ENCODE measurements at regions not wholly inside any gene's neighbourhood (a gene's known extent, or its start where the extent isn't known, plus 50 kb on each side); places are given as distances from the start of the nearest gene placed in this dataset.

GRCh38 chr20:56945901-56946300, 316.8 kb downstream of the TFAP2C start:
- no peak for DNase-seq (ENCODE audit: low spot score)
- no peak overlapping the region for H3K4me3 ChIP-seq (ENCODE audit: low read depth, low read length, poor library complexity, severe bottlenecking)
- no peak for TF ChIP-seq CTCF (conservative IDR thresholded peaks at IDR 0.05; ENCODE audit: low read depth, low read length)
- no peak for TF ChIP-seq EZH2 (IDR thresholded peaks at IDR 0.05; ENCODE audit: borderline replicate concordance, low read depth, low read length, poor library complexity, severe bottlenecking)
- peaks cover 72% of the 10 kb centered on the region for H3K27me3 ChIP-seq (replicated peaks; ENCODE audit: insufficient read depth, low read depth, low read length, poor library complexity)
- BruUV-seq (replicated peaks) = no TSS peak
- no peaks in the 10 kb centered on the region for H3K36me3 ChIP-seq (ENCODE audit: insufficient read depth, low read length, poor library complexity, severe bottlenecking)
- H3K4me1 ChIP-seq (ENCODE audit: insufficient read depth, low read length, poor library complexity, severe bottlenecking) = no peaks in the 10 kb centered on the region
- ChIA-PET POLR2A (ENCODE audit: low non-redundant PET) (no interaction called here), CTCF (no interaction called here)
- H3K27ac ChIP-seq (ENCODE audit: low read depth, low read length, poor library complexity, severe bottlenecking) = no peak overlapping the region
- intact Hi-C loops (cut with micrococcal nuclease; ENCODE audit: unreplicated experiment) = no loop called here
- no peaks in the 10 kb centered on the region for H3K9me3 ChIP-seq (ENCODE audit: low read depth, low read length, poor library complexity, severe bottlenecking)

DNA sequence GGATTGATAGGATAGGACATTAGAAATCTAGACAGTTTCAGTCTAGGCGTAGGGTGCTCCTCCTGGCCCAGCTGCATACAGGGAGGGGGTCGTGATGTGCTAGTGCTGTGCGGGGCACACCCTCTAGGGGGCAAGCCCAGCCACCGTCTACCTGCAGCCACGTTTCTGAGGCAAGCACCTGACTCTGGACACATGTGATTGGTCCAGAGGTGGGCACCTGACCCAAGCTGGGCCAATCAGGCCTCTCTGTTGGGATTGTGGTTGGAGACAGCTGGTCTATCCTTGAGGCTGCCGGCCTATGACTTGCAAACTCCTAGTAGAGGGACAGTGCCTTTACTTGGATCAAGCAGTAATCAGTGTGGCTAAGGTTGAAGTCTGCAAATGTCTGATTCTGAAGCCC, 317.1 kb downstream of the BMP7 start:
- H3K36me3 ChIP-seq (ENCODE audit: insufficient read depth, low read length, poor library complexity, severe bottlenecking) = no peaks in the 10 kb centered on the region
- no peak for TF ChIP-seq CTCF (conservative IDR thresholded peaks at IDR 0.05; ENCODE audit: low read depth, low read length)
- no peak for TF ChIP-seq EZH2 (IDR thresholded peaks at IDR 0.05; ENCODE audit: borderline replicate concordance, low read depth, low read length, poor library complexity, severe bottlenecking)
- CTCF ChIA-PET = no interaction called here
- DNase-seq (ENCODE audit: low spot score) = no peak
- H3K4me1 ChIP-seq (ENCODE audit: insufficient read depth, low read length, poor library complexity, severe bottlenecking) = no peaks in the 10 kb centered on the region
- no peak overlapping the region for H3K4me3 ChIP-seq (ENCODE audit: low read depth, low read length, poor library complexity, severe bottlenecking)
- no peak overlapping the region for H3K27ac ChIP-seq (ENCODE audit: low read depth, low read length, poor library complexity, severe bottlenecking)
- BruUV-seq (replicated peaks) = no TSS peak
- intact Hi-C loops (cut with micrococcal nuclease; ENCODE audit: unreplicated experiment) = no loop called here
- peaks cover 68% of the 10 kb centered on the region for H3K27me3 ChIP-seq (replicated peaks; ENCODE audit: insufficient read depth, low read depth, low read length, poor library complexity)
- H3K9me3 ChIP-seq (ENCODE audit: low read depth, low read length, poor library complexity, severe bottlenecking) = no peaks in the 10 kb centered on the region
- POLR2A ChIA-PET (ENCODE audit: low non-redundant PET) = no interaction called here

- CTCF ChIA-PET = no interaction called here
- intact Hi-C loops (cut with micrococcal nuclease; ENCODE audit: unreplicated experiment) = no loop called here
- POLR2A ChIA-PET (ENCODE audit: low non-redundant PET) = no interaction called here
- Histone ChIP-seq H3K36me3 (ENCODE audit: insufficient read depth, low read length, poor library complexity, severe bottlenecking) (no peaks in the 10 kb centered on the region), H3K27ac (ENCODE audit: low read depth, low read length, poor library complexity, severe bottlenecking) (no peak overlapping the region), H3K4me3 (ENCODE audit: low read depth, low read length, poor library complexity, severe bottlenecking) (no peak overlapping the region), H3K27me3 (replicated peaks; ENCODE audit: insufficient read depth, low read depth, low read length, poor library complexity) (peaks cover 45% of the 10 kb centered on the region), H3K4me1 (ENCODE audit: insufficient read depth, low read length, poor library complexity, severe bottlenecking) (peaks cover 4% of the 10 kb centered on the region), H3K9me3 (ENCODE audit: low read depth, low read length, poor library complexity, severe bottlenecking) (no peaks in the 10 kb centered on the region)
- no peak for DNase-seq (ENCODE audit: low spot score)
- TF ChIP-seq CTCF (conservative IDR thresholded peaks at IDR 0.05; ENCODE audit: low read depth, low read length) (no peak), EZH2 (IDR thresholded peaks at IDR 0.05; ENCODE audit: borderline replicate concordance, low read depth, low read length, poor library complexity, severe bottlenecking) (no peak)
- BruUV-seq (replicated peaks) = no TSS peak
These were observed 314.0 kb downstream of the BMP7 start for GRCh38 chr20:56952258-56953047.
